ENCODE measurements at regions not wholly inside any gene's neighbourhood (a gene's known extent, or its start where the extent isn't known, plus 50 kb on each side); places are given as distances from the start of the nearest gene placed in this dataset.

DNA sequence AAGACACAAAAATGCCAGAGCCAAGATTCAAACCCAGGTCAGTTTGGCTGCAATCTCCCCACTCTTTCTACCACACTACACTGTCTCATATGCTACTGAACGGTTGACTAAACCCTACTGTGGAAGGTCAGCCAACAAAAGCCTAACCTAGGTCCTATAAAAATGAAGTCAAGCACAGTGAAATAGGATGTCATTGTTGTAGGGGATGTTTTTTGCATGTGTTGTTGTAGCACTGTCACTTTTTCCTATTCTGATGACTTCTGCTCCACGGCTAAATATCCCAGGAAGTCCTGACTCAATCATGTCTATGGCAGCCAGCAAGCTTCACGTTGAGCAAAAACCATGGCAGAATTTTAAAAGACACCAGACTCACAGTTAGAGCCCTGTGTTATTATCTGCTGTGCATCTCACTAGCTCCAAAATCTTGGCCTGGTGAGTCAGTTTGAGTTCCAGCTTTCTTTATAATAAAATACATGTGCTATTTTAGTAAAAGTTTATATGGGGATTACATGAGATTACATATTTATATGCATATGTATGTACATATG lies 322.1 kb upstream of the NT5E start:
- no peak for DNase-seq (ENCODE audit: low spot score)

DNA sequence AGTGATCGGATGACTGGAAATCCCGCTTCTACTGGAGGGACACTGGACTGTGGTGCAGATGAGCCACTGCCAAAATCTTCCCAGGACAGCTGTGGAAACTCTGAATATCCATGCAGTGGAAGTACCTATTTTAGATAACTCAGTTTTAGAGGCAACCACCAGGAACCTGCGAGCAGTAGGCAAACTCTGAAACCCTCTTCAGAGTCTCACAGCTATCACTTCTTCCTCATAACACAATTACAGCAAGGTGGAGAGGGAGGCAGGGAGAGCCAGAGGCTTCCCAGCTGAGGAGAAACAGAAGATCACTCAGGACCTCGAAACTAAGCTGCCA lies 322.8 kb upstream of the NT5E start:
- DNase-seq (ENCODE audit: low spot score), result no peak

DNA sequence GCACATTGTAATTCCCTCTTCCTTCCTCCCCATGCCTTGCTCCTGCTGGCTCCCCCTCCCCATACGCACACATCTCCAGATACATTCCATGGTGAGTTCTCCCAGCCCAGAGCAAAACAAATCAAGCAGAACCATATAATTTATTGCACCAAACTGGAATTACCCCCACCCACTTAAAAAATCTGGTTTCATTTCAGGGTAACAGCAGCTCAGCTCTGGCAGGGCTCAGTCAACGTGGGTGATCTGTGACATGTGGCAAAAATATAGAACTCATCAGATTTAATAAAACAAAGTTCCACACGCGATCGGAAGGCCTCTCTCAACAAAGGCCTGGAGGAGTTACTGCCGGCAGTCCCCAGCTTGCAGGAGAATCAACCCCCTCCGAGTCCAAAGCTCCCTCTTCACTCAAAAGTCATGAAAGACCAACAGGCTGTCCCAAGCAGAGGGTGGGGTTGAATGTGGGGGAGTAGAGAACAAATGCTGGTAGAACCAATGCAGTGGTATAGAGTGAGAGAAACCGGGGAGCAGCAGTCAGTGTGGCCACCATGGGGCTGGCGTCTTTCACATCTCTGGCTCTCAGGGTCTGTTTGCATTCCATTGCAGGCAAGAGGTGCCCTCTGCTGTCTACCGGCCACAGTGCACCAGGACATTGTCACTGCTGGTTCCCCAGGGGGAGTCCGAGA lies 323.3 kb upstream of the NT5E start:
- no peak for DNase-seq (ENCODE audit: low spot score)

DNA sequence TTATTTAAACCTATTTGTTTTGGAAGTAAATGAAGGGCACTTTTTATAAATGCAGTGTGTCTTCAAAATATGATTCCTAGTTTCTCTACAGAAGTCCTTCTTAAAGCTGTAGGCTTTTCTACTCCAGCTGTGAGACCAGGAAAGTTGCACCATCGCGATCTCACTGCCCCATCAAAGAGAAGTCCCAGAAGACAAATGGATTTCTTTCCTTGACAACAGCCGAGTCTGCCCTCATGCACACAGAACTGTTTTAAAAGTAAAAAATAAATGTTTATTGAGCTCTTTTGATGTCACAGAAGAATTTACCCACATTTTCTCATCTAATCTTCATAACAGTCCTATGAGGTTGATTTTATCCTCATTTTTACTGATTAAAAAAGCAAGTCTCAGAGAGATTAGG lies 324.4 kb upstream of the NT5E start:
- no peak for DNase-seq (ENCODE audit: low spot score)

DNA sequence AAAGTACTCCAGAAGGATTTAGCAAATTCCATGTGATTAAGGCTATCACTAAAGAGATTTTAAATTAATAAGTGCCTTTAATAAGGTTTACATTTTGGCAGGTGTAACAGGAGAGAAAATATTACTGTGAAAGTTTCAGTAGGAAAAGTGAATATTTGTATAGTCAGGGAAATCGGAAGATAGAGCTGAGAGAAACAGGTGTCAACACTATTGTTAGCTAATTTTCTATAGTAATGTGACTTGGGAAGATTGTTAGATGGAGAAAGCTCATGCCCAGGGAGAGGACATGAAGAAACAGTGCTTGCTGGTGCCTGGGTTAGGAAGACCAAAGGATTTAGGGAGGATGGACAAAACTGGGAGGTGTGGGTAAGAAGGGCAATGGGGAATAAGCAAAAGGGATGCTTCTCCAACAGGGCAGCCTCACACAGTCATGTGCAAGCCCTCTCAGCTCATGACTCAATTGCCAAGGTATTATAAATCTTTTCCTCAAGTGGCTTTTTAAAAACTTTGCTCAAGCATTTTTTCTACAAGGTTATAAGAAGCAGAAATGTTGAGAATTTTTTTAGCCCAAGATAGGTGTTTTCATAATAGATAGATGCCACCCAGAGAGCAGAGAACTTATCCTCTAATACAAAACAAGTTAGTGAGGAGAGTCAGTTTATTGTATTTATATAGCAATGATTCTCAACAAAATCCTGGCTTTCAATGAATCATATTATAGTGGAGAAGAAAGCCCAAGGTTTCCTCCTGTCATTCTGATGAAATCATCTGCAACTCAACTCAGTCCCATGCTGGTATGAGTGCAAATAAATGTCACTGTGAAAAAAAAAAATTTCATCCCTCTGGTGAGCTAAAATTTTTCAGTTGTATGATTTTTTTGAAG lies 325.2 kb upstream of the NT5E start:
- no peak for DNase-seq (ENCODE audit: low spot score)

DNA sequence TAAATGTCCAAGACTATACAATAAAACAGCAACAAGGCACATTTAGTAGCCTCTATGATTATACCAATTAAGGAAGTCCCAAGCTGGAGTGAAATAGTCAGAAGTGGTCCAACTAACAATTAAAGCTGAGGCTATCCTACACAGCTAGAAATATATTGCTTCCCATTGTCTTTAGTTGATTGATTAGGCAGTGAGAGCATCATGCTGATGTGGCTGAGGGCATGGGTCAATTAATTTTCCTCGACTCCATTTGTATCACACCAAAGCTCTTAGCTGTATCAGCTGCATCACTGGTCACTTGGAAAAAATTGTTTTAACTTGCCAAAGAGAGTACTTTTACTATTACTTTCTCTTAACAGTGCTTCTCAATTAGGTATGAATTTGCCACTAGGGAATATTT lies 328.7 kb upstream of the NT5E start:
- no peak for DNase-seq (ENCODE audit: low spot score)

DNA sequence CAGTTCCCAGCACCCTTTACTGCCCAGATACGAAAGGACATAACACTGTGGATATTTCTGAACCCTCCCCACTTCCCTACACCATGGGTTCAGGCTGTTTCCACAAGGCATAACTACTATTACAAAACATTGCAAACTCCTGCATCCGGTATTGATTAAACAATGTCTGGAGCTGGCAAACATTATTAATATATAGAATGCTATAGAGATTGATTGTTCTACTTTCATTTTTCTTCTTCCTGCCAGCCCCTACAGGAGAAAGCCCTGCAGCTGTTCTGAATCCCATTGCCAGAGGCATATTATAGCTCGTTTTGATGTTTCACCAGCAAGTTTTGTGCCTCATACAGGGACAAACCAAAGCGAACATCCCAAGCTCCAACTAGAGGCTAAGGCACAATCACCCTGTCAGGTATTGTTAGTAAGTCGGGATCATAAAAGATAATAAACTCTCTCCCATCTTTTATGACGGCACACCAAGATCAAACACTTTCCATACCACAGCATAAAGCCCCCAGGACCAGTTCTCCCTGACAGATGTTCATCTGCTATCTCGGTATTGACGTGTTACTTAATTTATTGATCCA lies 331.1 kb upstream of the NT5E start:
- no peak for DNase-seq (ENCODE audit: low spot score)

DNA sequence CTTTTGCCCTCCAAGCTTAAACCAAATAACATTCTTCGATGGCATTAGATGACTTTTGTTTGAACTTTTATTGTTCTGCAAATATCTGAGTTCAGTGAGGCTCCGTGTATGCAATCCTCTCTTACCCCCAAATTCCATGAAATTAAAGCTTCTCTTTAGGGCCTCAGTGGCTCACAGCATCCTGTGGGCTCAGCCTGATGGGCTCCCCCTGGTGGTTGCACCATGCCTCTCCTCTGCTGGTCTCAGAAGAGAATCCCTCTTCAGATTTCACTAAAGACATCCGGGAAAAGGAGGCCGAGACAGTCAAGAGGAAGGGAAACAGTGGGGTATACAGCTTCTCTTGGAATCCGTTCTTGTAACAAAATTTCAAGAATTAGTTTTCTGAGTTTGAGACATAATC lies 331.6 kb upstream of the NT5E start:
- DNase-seq (ENCODE audit: low spot score), result no peak

DNA sequence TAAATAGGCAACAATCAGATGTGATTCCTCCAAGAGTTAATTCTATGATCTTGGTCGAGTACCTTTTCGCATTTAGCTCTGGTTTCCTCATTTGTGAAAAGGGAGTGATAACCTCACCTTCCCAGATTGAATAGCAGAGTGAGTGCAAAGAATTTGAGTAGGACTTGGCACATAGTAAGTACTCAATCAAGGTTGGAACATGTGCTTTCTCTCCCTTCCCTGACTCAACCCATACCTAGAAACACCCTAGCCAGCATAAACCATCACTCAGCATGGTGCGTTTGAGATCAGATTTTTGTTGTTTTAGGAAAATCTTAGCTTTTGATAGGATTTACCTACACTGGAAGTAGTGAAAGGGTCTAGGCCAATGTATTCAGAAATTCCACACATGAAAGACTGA lies 333.4 kb upstream of the NT5E start:
- no peak for DNase-seq (ENCODE audit: low spot score)

DNA sequence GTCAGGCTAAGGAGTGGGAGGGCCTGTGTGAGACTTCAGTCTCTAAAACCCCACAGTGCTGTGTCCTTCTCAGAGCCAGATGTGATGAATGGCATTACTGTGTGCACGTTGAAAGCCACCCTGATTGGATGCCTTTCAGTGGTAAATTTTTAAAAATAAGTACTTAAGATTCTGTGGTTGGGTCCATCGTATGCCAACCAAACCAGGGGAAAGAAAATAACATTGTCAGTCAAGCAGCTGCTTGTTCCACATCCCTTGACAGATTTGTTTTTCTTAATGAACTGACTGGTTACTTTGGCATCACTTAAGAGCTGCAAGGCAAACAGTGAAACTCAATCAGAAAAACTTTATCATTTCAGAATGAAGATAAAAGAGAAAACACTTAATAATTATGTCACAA lies 334.0 kb upstream of the NT5E start:
- DNase-seq (ENCODE audit: low spot score), result no peak

DNA sequence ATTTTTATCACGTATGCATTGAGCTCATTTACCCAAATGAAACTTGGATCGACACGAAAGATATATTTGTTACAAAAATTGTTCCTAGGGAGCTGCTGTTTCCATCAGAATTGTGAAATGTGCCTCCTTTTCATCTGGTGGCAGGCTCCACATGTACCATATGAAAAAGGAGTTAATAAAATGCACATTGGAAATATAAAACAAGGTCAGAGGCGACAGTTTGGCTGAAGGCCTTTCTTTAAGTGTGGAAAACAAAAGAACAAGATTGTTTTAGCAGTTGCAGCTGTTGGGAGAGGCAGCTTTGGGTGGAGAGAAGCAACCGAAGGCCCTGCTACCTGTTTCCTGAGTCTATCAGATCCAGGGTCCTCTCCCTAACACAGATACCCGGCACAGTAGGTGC lies 334.5 kb upstream of the NT5E start:
- no peak for DNase-seq (ENCODE audit: low spot score)

DNA sequence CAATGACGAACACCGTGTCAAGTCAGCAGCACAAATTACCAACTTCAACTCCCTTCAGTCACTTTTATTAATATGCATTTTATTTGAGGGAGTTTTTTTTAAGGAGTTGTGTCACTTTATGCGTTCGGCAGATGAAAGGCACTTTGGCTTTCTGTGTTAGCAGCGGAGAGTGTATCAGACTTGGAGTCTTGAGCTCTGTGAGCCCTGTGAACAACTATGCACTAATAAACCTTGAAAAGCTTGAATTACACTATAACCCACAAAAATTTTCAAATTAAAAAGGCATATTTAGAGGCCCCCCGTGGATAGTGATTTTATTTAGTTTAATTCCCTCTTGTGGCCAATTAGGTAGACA lies 335.3 kb upstream of the NT5E start:
- DNase-seq (ENCODE audit: low spot score), result no peak

DNA sequence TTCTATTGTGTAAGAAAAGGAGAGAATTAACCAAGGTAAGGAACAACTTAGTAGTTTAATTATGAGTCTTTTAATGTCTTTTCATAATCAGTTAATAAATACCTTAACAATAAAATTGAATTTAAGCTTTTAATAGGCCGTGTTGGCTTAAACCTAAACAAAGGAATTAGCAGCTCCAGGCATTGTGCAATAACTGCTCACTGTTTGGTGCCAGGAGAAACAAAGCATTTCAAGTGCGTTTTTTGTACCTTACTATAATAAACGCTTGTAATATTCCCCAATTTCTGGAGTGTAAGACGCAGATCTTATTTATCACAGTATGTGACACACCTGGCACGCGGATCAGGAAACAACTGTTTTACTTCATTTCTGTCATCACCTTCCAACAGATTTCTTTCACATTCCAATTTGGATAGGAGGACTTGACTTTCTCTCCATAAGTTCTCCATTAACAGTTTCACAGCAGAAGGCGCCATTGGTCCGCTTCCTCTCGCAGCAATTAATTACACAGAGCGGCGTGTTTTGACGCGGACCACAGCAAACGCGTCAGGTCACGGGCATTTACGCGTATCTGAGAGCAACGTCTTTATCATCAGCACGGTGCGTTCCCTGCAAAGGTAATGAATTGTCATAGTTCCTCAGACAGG lies 335.8 kb upstream of the NT5E start:
- no peak for DNase-seq (ENCODE audit: low spot score)

DNA sequence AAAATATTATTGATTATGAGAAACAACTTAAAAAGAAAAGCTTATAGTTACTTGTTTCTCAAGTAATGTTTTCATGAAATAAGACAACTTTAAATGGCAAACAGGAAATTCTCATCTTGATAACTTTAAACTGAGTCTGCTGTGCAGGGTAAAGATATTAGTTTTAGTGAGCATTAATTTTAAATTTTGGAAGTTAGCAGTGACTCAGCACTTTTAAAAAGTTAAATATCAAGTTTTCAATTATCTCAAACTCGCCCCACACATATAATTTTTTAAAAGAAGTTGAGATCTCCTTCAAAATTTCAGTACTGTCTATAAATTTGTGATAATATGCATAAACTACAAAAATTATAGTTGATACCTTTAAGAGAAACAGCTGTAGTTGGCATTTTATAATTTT lies 337.3 kb upstream of the NT5E start:
- no peak for DNase-seq (ENCODE audit: low spot score)

DNA sequence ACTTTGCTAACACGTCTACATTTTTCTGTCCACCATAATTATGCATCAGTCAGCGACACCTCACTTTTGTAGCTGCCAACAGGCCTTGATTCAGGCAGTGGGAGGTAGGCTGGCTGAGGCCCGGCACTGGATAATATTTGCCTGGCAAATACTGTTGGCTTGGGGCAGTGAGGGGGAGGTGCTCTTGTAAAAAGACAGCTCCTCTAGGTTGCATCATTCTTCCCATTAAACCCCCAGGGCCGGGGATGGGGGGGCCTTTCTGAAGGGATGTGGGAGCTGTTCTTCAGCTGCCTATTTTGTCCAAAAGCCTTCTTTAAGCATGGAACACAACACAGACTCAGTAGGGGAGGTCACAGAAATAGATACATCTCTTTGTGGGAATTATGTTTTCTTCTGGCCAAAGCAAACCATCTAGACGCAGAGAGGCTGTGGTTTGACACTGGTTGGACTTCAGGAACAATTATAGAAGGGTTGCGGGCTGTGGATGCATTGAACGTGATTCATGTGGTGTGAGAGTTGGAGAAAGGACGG lies 338.3 kb upstream of the NT5E start:
- no peak for DNase-seq (ENCODE audit: low spot score)

DNA sequence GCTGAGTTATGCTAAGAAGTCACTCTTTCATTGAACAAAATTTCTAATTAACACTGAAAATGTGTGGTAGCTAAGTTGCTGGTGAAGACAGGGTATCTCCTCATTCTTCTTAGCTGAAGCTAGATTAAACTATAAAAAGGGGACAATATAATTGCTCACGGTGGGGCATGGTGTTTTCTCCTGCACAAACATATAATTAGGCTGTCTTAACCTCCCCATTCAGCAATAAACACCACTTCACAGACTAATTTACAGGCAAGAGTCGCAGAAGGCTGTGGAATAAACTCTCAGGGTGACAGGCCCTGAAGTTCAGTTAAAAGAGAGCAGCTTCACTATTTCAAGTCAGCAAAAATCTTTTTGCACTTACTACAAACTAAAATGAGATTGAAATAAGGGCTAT lies 338.9 kb upstream of the NT5E start:
- no peak for DNase-seq (ENCODE audit: low spot score)

DNA sequence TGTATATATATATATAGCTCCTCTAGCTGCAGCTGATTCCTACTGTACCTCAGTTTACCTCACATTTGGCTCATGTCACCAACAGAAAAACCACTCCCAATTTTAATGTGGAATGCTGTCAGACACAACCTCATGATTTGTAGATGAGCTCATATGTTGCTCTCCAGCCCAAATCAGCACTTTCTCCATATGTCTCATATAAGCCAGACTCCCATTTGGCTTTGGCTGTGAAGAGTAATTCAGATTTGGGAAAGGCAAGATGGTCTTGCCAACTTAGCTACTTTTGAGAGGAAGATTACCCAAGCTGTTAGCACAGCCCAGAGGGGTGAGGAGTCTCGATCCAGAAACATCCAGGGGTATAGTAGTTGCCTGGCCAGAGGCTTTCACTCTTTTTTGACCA lies 342.2 kb upstream of the NT5E start:
- no peak for DNase-seq (ENCODE audit: low spot score)

DNA sequence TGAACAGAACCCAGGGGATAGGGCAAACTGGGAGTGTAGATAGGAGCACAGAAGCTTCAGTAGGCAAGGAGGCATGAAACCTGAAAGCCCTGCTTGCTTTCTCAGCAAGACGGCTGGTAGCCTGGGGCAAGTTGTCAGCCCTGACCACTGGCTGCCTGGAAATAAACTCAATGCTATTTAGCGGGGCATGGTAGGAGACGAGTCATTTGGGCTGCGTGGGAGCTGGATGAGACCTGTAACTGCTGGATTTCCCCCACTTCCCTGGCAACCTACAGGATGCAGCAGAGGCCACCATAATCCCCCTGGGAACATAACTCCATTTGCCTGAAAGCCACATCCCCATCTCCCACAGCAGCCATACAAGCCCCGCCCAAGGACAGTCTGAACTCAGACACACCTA lies 332.6 kb upstream of the TBX18 start:
- no peak for DNase-seq (ENCODE audit: low spot score)

DNA sequence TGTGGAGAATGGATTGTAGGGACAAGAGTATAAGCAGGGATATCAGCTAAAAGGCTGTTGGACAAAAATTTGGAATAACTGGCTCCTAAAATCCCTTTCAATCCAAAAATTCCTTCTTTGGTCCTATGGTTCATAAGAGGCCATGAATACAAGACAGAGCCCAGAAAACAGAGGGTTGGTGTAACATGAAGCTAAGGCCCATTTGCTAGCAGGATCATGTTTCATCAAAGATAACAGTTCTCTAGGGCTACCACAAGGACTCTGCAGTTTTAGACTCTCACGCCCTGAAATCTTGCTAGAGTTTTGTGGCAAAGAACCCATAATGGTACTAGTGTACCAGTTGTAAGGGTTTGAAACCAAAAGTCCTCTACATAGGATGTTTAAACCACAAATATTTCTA lies 327.8 kb upstream of the TBX18 start:
- DNase-seq (ENCODE audit: low spot score), result no peak

DNA sequence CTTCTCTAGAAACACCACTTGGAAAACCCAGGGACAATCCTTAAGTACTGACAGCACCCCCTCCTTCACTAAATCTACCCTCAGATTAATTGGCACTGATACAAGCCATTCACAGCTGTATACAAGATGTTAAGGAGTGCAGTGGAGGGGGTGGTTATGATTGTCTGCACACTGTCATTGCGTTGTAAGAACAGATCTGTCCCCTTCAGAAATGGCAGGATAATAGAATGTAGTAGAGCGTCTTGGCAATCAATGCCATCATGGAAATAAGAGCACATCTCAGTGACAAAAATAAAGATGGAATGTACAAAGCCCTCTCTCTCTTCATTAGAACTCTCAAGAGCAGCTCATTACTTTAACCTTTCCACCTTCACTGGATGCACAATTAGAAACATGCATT lies 324.9 kb upstream of the TBX18 start:
- no peak for DNase-seq (ENCODE audit: low spot score)

DNA sequence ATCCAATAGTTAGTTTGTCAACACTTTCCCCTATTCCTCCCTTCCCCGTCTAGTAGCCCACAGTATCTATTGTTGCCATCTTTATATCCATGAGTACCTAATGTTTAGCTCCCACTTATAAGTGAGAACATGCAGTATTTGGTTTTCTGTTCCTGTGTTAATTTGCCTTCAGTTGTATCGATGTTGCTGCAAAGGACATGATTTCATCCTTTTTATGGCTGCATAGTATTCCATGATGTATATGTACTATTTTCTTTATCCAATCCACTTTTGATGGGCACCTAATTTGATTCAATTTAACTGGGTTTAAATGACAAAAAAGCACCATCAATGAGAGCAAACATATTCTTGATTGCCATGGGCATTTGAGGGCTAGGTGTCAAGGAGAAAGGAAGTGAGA lies 321.5 kb upstream of the TBX18 start:
- no peak for DNase-seq (ENCODE audit: low spot score)

DNA sequence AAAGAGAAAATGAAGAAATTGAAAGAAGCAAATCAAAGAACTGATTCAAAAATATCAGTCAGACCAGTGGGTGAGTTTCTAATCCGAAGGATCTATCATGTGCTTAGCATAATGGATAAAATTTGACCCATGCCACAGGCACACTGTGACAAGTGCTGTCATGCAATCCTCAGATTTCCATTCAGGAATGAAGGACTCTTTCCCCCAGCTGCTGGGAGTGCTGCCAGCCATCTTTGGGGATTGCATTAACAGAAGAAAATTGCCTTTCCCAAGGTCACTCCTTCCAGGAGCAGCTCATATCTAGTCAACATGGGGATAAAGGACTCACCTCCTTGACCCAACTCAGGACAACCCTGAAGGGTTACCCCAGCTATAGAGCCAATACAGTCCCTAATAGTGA lies 316.7 kb upstream of the TBX18 start:
- DNase-seq (ENCODE audit: low spot score), result no peak

DNA sequence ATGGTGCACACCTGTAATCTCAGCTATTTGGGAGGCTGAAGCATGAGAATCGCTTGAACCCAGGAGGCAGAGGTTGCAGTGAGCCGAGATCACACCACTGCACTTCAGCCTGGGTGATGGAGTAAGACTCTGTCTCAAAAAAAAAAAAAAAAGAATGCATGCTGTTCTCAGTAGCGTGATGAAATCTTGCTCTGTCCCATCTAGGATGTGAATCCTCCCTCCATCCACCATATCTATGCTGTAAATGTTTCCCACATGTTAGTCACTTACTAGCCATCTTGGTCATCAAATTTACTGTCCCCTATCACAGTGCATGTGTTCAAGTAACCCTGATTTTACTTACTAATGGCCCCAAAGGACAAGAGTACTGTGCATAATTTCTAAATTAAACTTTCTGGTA lies 315.4 kb upstream of the TBX18 start:
- no peak for DNase-seq (ENCODE audit: low spot score)

Measured in germinal center (tissue), 1 donor.